ENCODE measurements at regions not wholly inside any gene's neighbourhood (a gene's known extent, or its start where the extent isn't known, plus 50 kb on each side); places are given as distances from the start of the nearest gene placed in this dataset.
A peak's percentile ranks its signal among the peaks of the same experiment; 100 is the strongest.

DNA sequence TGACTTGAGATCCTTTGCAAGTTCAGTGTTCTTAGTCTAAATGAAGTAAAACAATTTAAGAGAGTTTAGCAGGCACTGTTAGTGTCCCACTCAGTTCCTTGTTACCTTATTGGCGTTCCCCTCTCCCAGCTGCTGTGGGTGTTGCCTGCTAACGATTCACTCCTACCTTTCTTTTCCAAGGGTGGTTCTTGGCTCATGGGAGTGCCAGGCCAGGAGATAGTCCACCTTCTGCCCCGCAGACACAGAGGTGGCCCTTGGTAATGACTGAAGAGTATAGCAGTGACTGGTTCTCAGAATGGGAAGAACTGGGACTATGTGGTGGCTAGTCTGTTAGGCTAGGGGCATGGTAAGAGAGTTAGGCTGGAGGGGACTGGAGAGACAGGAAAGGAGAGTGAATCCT is 240.4 kb downstream of the EDEM1 start:
- TF ChIP-seq, protein P1, sequence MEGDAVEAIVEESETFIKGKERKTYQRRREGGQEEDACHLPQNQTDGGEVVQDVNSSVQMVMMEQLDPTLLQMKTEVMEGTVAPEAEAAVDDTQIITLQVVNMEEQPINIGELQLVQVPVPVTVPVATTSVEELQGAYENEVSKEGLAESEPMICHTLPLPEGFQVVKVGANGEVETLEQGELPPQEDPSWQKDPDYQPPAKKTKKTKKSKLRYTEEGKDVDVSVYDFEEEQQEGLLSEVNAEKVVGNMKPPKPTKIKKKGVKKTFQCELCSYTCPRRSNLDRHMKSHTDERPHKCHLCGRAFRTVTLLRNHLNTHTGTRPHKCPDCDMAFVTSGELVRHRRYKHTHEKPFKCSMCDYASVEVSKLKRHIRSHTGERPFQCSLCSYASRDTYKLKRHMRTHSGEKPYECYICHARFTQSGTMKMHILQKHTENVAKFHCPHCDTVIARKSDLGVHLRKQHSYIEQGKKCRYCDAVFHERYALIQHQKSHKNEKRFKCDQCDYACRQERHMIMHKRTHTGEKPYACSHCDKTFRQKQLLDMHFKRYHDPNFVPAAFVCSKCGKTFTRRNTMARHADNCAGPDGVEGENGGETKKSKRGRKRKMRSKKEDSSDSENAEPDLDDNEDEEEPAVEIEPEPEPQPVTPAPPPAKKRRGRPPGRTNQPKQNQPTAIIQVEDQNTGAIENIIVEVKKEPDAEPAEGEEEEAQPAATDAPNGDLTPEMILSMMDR (conservative IDR thresholded peaks at IDR 0.05), result no peak
- H3K4me1 Mint-ChIP-seq (ENCODE audit: unreplicated experiment), result peaks cover 35% of the 10 kb centered on the region
- H3K36me3 Mint-ChIP-seq, result no peaks in the 10 kb centered on the region
- no peak for DNase-seq (ENCODE audit: extremely low spot score, unreplicated experiment)
- H3K27ac Mint-ChIP-seq, result no peak overlapping the region
- H3K9me3 Mint-ChIP-seq, result no peaks in the 10 kb centered on the region
- H3K27me3 Mint-ChIP-seq, result no peaks in the 10 kb centered on the region
- H3K4me3 Mint-ChIP-seq, result no peak overlapping the region

DNA sequence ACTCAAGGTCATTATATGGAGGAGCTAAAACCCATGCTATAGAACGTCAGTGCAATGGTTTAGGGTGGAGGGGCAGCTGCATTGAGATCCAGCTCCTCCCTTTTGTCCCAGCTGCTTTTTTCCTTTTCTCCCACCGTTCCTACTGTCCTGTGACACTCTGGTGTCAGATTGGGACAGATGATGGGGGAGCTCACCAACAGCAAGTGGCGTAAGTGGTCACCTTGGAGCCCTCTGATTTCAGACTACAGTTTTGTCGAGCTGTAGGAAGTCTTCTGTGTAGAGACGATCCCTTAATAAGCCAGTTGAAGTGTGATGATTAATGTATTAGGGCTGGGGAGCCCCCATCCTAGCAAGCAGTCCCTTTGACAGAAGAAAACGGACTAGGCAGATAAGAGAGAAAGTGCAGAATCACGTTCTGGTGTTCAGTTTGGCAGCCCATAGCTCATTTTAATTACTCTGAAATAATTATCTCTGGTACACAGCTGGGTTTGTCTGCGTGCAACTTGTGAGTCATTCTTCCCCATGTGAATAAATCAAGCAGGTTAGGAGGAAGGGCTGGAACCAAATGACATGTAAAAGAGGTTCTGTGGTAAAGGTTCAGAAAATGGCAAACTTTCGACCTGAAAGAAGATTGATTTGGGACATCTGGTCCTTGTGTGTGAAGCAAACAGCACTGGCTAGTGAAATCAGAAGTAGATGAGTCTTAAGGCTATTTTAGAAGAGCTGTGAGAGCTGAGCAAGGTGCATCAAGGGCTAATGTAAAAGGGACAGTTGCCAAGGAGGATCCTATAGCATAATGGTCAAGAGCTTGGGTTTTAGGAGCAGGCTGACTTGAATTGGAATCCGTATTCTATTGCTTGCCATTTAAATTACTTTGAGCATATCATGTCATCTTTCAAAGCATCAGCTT is 241.4 kb downstream of the EDEM1 start:
- peaks cover 27% of the 10 kb centered on the region for H3K4me1 Mint-ChIP-seq (ENCODE audit: unreplicated experiment)
- no peaks in the 10 kb centered on the region for H3K27me3 Mint-ChIP-seq
- no peak overlapping the region for H3K4me3 Mint-ChIP-seq
- no peaks in the 10 kb centered on the region for H3K36me3 Mint-ChIP-seq
- TF ChIP-seq, protein P1 (conservative IDR thresholded peaks at IDR 0.05), result no peak
- no peak for DNase-seq (ENCODE audit: extremely low spot score, unreplicated experiment)
- H3K27ac Mint-ChIP-seq, result peak overlapping the region; percentile 49
- H3K9me3 Mint-ChIP-seq, result no peaks in the 10 kb centered on the region

DNA sequence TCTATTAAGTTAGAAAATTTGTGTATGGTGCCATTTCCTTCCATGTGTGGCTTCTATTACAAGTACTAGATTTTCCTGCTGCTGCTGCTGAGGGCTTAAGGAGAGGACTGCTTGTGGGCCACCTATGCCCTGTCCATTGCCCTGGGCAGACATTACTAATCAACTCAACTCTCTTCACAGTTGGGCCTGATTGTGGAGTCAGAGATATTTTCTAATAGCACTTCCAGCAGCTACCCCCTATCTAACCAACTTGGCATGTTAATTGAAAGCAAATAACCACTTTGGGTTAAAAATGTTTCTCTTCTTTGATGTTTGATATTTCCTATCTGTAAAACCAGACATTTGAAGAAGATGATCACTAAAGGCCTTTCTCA is 242.0 kb downstream of the EDEM1 start:
- TF ChIP-seq, protein P1 (conservative IDR thresholded peaks at IDR 0.05), result no peak
- Mint-ChIP-seq H3K4me1 (ENCODE audit: unreplicated experiment) (peaks cover 25% of the 10 kb centered on the region), H3K9me3 (no peaks in the 10 kb centered on the region), H3K27me3 (no peaks in the 10 kb centered on the region), H3K4me3 (no peak overlapping the region), H3K27ac (peak overlapping the region; percentile 49), H3K36me3 (no peaks in the 10 kb centered on the region)
- no peak for DNase-seq (ENCODE audit: extremely low spot score, unreplicated experiment)

DNA sequence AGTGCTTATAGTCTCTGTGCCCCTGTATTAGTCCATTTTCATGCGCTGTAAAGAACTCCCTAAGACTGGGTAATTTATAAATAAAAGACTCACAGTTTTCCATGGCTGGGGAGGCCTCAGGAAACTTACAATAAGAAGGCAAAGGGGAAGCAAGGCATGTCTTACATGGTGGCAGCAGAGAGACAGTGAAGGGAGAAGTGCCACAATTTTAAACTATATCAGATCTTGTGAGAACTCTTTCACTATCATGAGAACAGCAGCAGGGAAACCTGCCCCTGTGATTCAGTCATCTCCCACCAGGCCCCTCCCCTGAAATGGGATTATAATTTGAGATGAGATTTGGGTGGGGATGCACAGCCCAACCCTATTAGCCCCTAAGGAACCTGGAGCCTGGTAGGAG is 243.2 kb downstream of the EDEM1 start:
- no peaks in the 10 kb centered on the region for H3K36me3 Mint-ChIP-seq
- H3K27ac Mint-ChIP-seq, result peak overlapping the region; percentile 88
- peaks cover 25% of the 10 kb centered on the region for H3K4me1 Mint-ChIP-seq (ENCODE audit: unreplicated experiment)
- H3K4me3 Mint-ChIP-seq, result no peak overlapping the region
- no peaks in the 10 kb centered on the region for H3K9me3 Mint-ChIP-seq
- TF ChIP-seq, protein P1 (conservative IDR thresholded peaks at IDR 0.05), result no peak
- no peak for DNase-seq (ENCODE audit: extremely low spot score, unreplicated experiment)
- no peaks in the 10 kb centered on the region for H3K27me3 Mint-ChIP-seq

DNA sequence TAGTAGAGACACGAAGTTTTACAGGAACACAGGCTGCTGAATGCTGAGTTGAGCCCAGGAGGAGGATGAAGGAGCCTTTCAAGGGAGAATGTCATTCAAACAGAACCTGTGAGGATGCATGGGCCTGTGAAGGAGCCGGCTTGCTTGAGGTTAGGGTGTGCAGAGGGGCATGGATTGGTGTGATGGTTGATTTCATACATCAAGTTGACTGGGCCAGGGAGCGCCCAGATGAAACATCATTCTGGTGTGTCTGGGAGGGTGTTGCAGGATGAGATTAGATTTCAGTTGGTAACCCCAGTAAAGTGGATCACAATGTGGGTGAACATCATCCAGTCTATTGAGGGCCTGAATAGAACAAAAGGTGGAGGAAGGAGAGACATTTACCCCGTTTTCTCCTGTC is 243.6 kb downstream of the EDEM1 start:
- H3K27ac Mint-ChIP-seq, result peak overlapping the region; percentile 88
- H3K9me3 Mint-ChIP-seq, result no peaks in the 10 kb centered on the region
- TF ChIP-seq, protein P1 (conservative IDR thresholded peaks at IDR 0.05), result no peak
- no peaks in the 10 kb centered on the region for H3K27me3 Mint-ChIP-seq
- DNase-seq (ENCODE audit: extremely low spot score, unreplicated experiment), result no peak
- peaks cover 20% of the 10 kb centered on the region for H3K4me1 Mint-ChIP-seq (ENCODE audit: unreplicated experiment)
- H3K4me3 Mint-ChIP-seq, result no peak overlapping the region
- no peaks in the 10 kb centered on the region for H3K36me3 Mint-ChIP-seq
